Spleen (tissue), 3 donors: ENCODE measurements at regions not wholly inside any gene's neighbourhood (a gene's known extent, or its start where the extent isn't known, plus 50 kb on each side); places are given as distances from the start of the nearest gene placed in this dataset.
"Not testable (repeated sequence)": the region's sequence is repeated elsewhere in the genome, so short reads cannot be mapped to it uniquely, and the experiment has no call there.

ENCODE experiments used
- POLR2A ChIP-seq, 3 donors: fragments of 450-650 bp; IDR thresholded peaks; one replicate each; pipeline ENCODE4 v1.5.1; 2017; ENCODE audit warnings: antibody characterized with exemption in 3 of 3, mild to moderate bottlenecking in 1 of 3
- POLR2AphosphoS5 ChIP-seq, 3 donors: sonication (generic); formaldehyde crosslinking; IDR thresholded peaks; one replicate each; pipeline ENCODE4 v1.5.1; 2017; ENCODE audit warnings: antibody characterized with exemption in 3 of 3

DNA sequence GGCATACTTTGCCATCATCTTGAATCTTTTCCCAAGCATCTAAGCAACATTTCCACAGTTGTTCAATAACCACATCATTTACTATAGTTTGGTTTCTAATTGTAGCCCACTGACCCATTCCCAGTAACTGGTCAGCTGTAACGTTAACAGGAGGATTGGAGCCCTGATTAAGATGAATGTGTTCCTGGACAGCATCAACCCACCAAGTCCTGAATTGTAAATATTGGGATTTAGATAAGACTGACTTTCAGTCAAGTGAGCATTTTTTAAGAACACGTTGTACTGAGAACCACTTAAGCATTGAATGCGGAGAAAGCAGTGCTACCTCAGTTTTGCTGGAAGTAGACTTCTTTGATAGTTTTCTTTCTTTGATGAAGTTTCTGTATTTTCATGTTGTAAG is 53.3 kb upstream of the ARL4D start:
- TF ChIP-seq POLR2A, POLR2AphosphoS5 (IDR thresholded peaks at IDR 0.05): not testable (repeated sequence)
